ENCODE measurements at regions not wholly inside any gene's neighbourhood (a gene's known extent, or its start where the extent isn't known, plus 50 kb on each side); places are given as distances from the start of the nearest gene placed in this dataset.

DNA sequence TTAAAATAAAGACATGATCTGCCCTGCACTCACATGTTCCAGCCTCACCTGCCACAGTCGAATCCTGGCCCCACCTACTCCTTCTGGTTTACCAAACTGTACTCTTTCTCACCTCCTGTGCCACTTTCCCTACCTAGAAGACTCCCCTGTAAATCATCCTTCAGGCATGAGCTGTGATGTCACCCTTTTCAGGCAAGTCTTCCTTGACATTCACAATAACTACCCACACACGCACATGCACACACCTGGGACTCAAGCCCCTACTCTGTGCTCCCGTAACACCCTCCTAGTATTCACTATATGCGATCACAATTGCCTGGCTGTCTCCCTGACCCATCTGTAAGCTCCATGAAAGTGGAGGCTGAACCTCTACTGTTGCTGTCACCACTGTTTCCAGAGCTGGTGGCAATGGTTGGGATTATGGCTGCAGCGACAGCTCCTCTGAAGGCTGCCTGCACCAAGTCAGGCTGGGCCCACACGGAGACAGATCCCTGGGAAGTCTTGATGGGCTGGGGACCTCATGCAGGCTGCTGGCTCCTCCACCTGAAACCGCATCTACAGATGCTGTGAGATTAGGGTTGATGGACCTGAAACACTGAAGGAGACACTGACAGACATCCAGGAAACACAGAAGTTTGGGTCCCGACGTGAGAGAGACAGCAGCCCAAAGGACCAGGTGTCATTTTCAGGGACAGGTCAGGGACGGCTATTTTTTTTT lies 611.1 kb downstream of the UQCRFS1 start:
- peaks cover 6% of the 10 kb centered on the region for H3K9me3 ChIP-seq (replicated peaks; ENCODE audit: control insufficient read depth, insufficient read depth, low read length)
- no peak overlapping the region for H3K4me3 ChIP-seq (replicated peaks in 1 of 3; ENCODE audit: insufficient read depth in 1 of 3, low read depth in 1 of 3, low read length in 3 of 3)
- H4K20me1 ChIP-seq (replicated peaks; ENCODE audit: control insufficient read depth, extremely low read depth, insufficient read depth, low read length) = no peaks in the 10 kb centered on the region
- ChIA-PET CTCF (no interaction called here), POLR2A (no interaction called here)
- no peaks in the 10 kb centered on the region for H3K27me3 ChIP-seq (ENCODE audit: control insufficient read depth in 2 of 2, insufficient read depth in 2 of 2, low read length in 2 of 2)
- no peak overlapping the region for H3K27ac ChIP-seq (ENCODE audit: insufficient read depth, low read depth, low read length)
- H3K9ac ChIP-seq (replicated peaks; ENCODE audit: extremely low read depth, insufficient read depth, low read length) = no peak overlapping the region
- no peak overlapping the region for H2AFZ ChIP-seq (ENCODE audit: low read depth, low read length)
- H3K36me3 ChIP-seq (ENCODE audit: control insufficient read depth in 2 of 2, extremely low read depth in 1 of 2, insufficient read depth in 2 of 2, low read length in 2 of 2) = no peaks in the 10 kb centered on the region
- TF ChIP-seq POLR2AphosphoS5 (IDR thresholded peaks at IDR 0.05; ENCODE audit: insufficient read depth, low read depth, low read length) (no peak), MYC (IDR thresholded peaks at IDR 0.05; ENCODE audit: low read depth, low read length) (no peak), EZH2 (IDR thresholded peaks at IDR 0.05; ENCODE audit: borderline replicate concordance, low read depth, low read length, severe bottlenecking) (no peak), MAX (IDR thresholded peaks at IDR 0.05; ENCODE audit: insufficient read depth, insufficient read length) (no peak), FOS (IDR thresholded peaks at IDR 0.05; ENCODE audit: borderline replicate concordance, insufficient read depth, low read length) (no peak)
- intact Hi-C loops (cut with micrococcal nuclease) = no loop called here
- no peaks in the 10 kb centered on the region for H3K4me1 ChIP-seq (ENCODE audit: control insufficient read depth, extremely low read depth, insufficient read depth, low read length)
- H3K9me1 ChIP-seq (replicated peaks; ENCODE audit: control insufficient read depth, extremely low read depth, insufficient read depth, low read length) = no peaks in the 10 kb centered on the region
- no peak overlapping the region for H3K4me2 ChIP-seq (ENCODE audit: insufficient read depth, low read length)
- FAIRE-seq (no peak), DNase-seq (ENCODE audit: low read depth, low spot score) (no peak)
- no peaks in the 10 kb centered on the region for H3K79me2 ChIP-seq (ENCODE audit: control insufficient read depth, insufficient read depth, low read length)
- BruUV-seq (replicated peaks) = no TSS peak
- dilution Hi-C loops (cut with MboI; ENCODE audit: extremely low pct_ligation_motif_present, low sequenced_read_pairs) = no loop called here

- CTCF ChIA-PET = no interaction called here
- H3K36me3 ChIP-seq (ENCODE audit: control insufficient read depth in 2 of 2, extremely low read depth in 1 of 2, insufficient read depth in 2 of 2, low read length in 2 of 2) = no peaks in the 10 kb centered on the region
- dilution Hi-C loops (cut with MboI; ENCODE audit: extremely low pct_ligation_motif_present, low sequenced_read_pairs) = no loop called here
Measured at GRCh38 chr19:28598861-28599260, 614.1 kb downstream of the UQCRFS1 start.

More at GRCh38 chr19:28598861-28599260, 614.1 kb downstream of the UQCRFS1 start:
- intact Hi-C loops (cut with micrococcal nuclease) = no loop called here
- Histone ChIP-seq H3K4me3 (replicated peaks in 1 of 3; ENCODE audit: insufficient read depth in 1 of 3, low read depth in 1 of 3, low read length in 3 of 3) (no peak overlapping the region), H3K9me3 (replicated peaks; ENCODE audit: control insufficient read depth, insufficient read depth, low read length) (peaks cover 9% of the 10 kb centered on the region), H3K79me2 (ENCODE audit: control insufficient read depth, insufficient read depth, low read length) (no peaks in the 10 kb centered on the region), H3K27ac (ENCODE audit: insufficient read depth, low read depth, low read length) (no peak overlapping the region), H4K20me1 (replicated peaks; ENCODE audit: control insufficient read depth, extremely low read depth, insufficient read depth, low read length) (no peaks in the 10 kb centered on the region), H3K4me2 (ENCODE audit: insufficient read depth, low read length) (no peak overlapping the region), H3K27me3 (ENCODE audit: control insufficient read depth in 2 of 2, insufficient read depth in 2 of 2, low read length in 2 of 2) (no peaks in the 10 kb centered on the region), H2AFZ (ENCODE audit: low read depth, low read length) (no peak overlapping the region), H3K9me1 (replicated peaks; ENCODE audit: control insufficient read depth, extremely low read depth, insufficient read depth, low read length) (no peaks in the 10 kb centered on the region), H3K9ac (replicated peaks; ENCODE audit: extremely low read depth, insufficient read depth, low read length) (no peak overlapping the region), H3K4me1 (ENCODE audit: control insufficient read depth, extremely low read depth, insufficient read depth, low read length) (no peaks in the 10 kb centered on the region)
- POLR2A ChIA-PET = no interaction called here
- no TSS peak for BruUV-seq (replicated peaks)
- FAIRE-seq = no peak
- TF ChIP-seq JUN (IDR thresholded peaks at IDR 0.05; ENCODE audit: borderline replicate concordance, insufficient read depth, insufficient read length, low read depth) (no peak), CTCF (IDR thresholded peaks at IDR 0.05; ENCODE audit: extremely low read depth in 1 of 2, insufficient read depth in 1 of 2, low read depth in 1 of 2, low read length in 2 of 2) (no peak), MAX (IDR thresholded peaks at IDR 0.05; ENCODE audit: insufficient read depth, insufficient read length) (no peak), EZH2 (IDR thresholded peaks at IDR 0.05; ENCODE audit: borderline replicate concordance, low read depth, low read length, severe bottlenecking) (no peak), GATA2 (IDR thresholded peaks at IDR 0.05; ENCODE audit: insufficient read depth, insufficient read length, low read depth, low read length) (no peak), POLR2AphosphoS5 (IDR thresholded peaks at IDR 0.05; ENCODE audit: insufficient read depth, low read depth, low read length) (no peak), MYC (IDR thresholded peaks at IDR 0.05; ENCODE audit: low read depth, low read length) (no peak), FOS (IDR thresholded peaks at IDR 0.05; ENCODE audit: borderline replicate concordance, insufficient read depth, low read length) (no peak), POLR2A (IDR thresholded peaks at IDR 0.05; ENCODE audit: low read depth, low read length) (no peak)
- no peak for DNase-seq (ENCODE audit: low read depth, low spot score)

All from endothelial cell of umbilical vein (primary cell).